CD4-positive, alpha-beta T cell treated with Interferon alpha-2 for 1 hour (primary cell): ENCODE measurements at regions not wholly inside any gene's neighbourhood (a gene's known extent, or its start where the extent isn't known, plus 50 kb on each side); places are given as distances from the start of the nearest gene placed in this dataset.
A peak's percentile ranks its signal among the peaks of the same experiment; 100 is the strongest.

ENCODE experiments used
- DNase-seq, 2 donors: peaks; one replicate each; pipeline ENCODE4 v3.0.0-alpha.2; 2020 to 2022

DNA sequence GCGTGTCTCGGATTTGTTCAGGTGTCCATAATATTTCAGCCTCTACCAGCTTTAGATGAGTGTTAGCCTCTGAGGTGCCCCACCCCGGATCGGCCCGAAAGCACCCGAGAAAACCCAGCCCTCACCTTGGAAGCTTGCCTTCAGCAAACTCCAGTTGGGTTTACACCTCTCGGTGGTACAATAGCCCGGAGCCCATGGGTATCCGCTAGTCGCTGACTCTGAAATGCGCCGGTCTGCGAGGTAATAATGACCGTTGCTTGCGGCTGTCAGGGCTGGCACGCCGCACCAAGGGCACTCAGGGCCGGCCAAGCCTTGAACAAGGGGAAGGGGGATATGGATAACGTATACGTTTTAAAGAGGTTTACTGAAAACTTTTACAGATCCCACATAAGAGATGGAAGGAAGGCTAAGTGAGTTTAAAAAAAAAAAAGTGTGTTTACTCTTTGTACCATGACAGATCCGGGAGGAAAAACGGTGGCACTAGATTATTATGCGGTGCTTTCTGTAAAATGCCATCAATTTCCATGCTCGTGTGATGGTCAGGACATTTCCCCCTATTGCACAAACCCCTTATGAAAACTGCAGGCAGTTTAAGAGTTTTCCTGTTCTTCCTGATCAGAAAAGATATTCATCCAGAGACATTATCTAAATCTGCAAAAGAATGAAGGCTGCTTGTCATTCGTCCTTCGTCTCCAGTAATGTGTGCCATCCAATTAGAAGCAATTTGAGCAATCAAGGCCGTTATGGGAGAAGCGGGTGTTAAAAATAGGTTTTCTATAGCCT, 124.2 kb downstream of the TMEM161B start:
- DNase-seq = no peak

DNA sequence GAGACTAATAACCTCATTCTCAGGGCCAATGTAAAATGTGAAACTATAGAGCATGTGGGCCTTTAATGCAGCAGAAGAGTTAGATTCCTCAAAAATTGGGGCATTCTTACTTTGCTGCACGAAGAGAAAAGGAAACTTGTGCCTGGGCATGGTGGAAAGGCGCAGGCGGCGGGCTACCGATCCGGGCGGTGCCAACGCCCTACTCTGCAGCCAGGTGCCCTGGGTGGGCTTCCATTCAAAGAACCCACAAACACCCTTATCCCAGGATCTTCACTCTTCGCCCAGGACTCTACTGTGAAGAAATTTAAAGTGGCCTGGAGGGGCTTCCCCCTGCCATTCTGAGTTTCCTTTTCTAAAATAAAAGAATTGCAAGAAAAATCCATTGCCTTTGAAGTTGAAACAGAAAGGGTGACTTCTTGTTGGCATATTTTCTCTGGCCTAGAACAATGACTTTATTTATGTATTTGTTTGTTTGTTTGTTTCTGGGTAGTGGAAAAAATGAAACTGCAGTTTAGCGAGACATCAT, 124.9 kb downstream of the TMEM161B start:
- no peak for DNase-seq

- no peak for DNase-seq
Measured at GRCh38 chr5:88142886-88143692, 125.6 kb downstream of the TMEM161B start.

DNA sequence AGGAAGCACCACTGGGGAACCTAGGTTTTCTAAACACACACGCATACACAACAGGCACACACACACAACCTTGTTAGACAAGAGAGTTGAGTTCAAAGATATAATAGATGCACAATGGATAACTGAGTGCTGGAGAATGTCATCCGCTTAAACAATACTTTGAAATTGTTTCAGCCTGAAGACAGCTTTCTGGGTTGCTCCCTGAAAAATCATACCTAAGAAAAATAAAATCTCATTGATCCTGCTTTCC, 126.1 kb downstream of the TMEM161B start:
- DNase-seq = no peak

GRCh38 chr5:88140856-88141752, 127.5 kb downstream of the TMEM161B start:
- DNase-seq = peak; percentile 86 to 91

GRCh38 chr5:88140396-88140855, 128.2 kb downstream of the TMEM161B start:
- DNase-seq = no peak

DNA sequence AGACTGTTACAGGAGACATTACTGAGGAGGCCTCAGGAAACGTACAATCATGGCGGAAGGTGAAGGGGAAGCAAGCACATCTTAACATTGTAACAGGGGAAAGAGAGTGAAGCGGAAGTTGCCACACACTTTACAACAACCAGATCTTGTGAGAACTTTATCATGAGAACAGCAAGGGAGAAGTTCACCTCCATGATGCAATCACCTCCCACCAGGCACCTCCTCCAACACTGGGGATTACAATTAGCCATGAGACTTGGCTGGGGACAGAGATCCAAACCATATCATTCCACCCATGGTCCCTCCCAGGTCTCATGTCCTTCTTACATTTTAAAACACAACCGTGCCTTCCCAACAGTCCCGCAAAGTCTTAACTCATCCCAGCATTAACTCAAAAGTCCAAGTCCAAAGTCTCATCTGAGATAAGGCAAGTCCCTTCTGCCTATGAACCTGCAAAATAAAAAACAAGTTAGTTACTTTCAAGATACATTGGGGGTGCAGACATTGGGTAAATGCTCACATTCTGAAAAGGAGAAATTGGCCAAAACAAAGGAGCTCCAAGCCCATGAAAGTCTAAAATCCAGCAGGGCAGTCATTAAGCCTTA, 138.3 kb downstream of the TMEM161B start:
- DNase-seq = no peak

DNA sequence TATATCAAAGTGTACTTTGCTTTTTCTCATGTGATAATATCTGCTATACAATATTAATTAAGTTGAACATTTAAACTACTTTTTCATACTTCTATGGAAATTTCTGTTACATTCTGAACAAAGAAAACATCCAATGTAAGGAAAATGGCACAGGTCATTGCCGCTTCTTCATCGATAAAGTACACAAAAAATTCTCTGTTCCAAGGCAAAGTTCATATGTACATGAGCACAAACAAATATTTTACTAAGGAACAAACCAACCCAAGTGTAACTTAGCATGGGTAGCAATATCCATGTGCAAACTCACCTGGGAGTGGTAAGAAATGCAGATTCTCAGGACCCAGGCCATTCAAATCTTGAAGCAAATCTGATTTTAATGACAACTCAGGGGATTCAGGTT, 139.8 kb downstream of the TMEM161B start:
- no peak for DNase-seq

GRCh38 chr5:88119535-88120125, 149.0 kb downstream of the TMEM161B start:
- DNase-seq = no peak

GRCh38 chr5:88118179-88118578, 150.5 kb downstream of the TMEM161B start:
- no peak for DNase-seq

DNA sequence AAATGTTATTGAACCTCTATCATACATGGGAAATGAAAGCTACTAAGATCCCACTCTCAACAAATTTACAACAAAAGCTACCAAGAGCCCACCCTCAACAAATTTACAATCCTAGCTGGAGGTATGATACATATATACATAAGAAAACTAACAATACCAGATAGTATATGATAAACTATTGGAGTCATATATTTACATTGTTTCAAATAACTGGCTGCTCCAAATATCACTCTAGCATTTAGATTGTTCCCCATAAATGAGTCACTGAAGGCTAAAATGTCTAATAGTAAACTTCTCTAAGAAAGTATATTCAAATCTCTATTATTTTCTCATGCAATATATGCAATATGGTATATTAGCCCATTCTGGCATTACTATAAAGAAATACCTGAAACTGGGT, 151.1 kb downstream of the TMEM161B start:
- DNase-seq = no peak

DNA sequence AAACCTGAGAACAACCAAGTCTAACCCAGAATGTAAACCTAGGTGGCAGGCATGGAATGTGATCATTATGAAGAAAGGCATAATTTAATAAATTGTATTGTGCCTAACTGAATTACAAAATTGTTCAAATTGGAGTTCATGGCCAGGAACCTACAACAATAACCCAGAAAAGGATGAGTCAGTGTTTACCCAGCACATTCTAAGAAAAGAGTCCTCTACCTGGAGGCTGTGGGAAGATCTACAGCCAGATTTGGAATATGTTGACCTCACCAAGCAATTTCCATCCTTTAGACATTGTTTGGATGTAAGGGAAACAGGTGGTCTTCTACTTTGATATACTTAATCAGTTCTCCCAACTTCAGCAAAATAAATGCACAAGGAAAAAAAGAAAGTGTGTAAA, 152.2 kb downstream of the TMEM161B start:
- DNase-seq = no peak

DNA sequence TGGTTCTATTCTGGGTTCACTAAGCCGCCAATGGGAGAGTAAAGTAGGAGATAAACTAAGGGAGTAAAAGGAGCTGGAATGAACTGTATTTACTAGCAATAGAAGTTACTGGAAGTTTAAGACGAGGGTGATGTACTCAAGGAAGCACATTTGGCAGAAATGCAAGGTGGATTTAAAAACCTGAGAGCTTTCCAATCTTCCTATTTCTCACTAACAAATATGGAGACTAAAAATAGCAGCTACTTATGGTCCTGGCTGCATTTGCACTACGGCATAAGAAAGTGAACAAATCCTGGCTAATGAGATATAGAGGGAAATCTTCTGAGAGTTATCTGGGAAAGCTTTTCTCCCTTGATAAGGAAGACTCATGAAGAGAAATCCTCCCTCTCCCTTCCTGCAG, 153.4 kb downstream of the TMEM161B start:
- DNase-seq = no peak

DNA sequence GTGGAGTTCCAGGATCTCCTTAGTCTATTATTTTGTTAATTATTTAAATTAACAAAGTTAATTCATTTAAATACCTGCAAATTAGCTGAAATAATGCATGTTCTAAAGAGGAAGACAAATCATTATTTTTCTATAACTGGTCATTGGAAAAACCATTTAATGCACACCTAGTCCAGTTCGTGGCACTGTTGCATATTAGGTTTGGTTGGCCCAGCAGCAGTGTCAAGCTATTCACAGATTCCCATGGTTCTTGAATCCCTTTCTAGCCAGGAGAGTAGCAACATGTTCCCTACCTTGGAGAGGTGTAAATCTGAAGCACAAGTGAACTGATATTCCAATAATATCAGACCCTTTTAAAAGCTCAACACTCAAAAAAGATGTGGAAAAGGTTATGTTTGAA, 155.2 kb downstream of the TMEM161B start:
- DNase-seq = no peak

GRCh38 chr5:88109818-88110217, 158.8 kb downstream of the TMEM161B start:
- DNase-seq = no peak

DNA sequence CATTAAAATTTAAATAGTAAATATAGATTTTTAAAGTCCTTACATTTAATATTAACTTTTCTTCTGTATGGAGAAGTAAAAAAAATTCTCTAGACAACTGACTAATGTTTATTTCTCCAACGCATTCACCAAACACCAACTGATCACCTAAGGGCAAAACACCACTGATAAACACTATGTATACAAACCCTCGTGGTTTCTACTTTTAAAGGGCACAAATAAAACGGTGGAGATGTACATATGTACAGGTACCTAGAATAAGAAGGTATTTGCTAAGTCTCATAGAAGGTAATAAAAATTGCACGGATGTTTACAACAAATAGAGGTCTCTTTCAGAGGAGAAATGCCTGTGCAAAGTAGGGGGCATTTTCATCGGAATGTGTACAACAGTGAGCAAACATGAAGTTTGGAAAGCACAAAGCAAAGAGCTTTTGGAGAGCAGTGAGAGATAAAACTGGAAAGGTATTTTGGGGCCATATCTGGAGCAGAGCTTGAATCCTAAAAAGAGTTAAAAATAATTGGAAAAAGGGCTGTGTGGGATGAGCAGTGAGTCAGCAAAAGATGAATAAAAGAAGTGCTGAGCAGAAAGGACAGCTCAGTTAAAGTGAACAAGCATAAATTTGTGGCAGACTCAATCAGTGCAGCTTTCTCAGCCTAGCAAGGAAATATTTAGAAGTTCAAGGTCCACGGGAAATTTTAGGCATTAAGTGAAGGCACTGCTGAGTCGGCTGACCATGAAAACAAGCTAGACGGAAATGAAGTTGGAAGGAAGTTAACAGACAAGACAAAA, 160.0 kb downstream of the TMEM161B start:
- DNase-seq = no peak

GRCh38 chr5:88094906-88095496, 173.6 kb downstream of the TMEM161B start:
- no peak for DNase-seq

DNA sequence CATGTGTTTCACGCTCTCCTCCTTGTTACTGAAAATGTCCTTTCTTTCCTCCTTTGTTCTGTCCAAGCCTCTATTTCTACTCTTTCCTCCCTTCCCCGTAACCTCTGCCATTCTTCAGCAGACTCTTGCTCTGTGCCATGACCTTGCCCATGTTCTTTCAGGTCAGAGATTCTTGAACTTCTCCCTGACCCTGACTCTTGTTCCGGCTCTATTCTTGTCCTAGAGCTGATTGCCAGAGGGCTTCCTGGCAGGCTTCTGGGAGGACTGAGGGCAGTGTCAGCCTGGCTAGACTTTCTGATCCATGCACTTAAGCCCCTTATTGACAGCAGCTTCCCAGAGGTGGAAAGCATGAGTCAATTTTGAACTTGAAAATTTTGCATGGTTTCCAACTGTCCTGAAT, 174.2 kb downstream of the TMEM161B start:
- DNase-seq = no peak

GRCh38 chr5:88093765-88094164, 174.9 kb downstream of the TMEM161B start:
- no peak for DNase-seq

DNA sequence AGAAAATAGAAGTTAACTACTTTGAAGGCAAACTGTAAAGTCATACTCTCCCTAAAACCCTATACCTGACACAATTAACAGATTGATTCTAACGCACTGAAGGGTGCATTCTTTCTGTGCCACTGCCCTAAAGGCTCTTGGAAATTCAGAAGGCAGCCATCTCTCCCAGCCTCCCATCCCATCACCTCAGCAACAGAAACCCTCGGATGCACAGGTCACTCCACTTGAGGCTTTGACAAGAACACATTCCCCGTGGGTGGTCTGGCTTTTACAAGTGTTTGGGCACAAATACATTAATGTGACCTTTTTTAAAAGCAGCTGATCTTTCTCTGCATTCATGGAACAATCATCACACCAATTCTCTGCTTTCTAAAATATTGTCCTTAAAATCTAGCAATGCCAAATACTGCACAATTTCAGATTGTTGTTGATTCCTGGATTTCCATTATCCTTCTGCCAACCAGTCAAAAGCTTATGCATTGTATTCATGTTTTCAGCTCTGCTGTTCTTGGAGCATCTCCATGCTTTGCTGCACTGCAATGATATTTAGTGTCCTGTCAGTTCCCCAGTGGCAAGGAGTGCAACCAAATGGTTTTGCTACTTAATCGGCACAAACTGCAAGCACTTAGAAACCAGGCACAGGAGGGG, 175.6 kb downstream of the TMEM161B start:
- no peak for DNase-seq

DNA sequence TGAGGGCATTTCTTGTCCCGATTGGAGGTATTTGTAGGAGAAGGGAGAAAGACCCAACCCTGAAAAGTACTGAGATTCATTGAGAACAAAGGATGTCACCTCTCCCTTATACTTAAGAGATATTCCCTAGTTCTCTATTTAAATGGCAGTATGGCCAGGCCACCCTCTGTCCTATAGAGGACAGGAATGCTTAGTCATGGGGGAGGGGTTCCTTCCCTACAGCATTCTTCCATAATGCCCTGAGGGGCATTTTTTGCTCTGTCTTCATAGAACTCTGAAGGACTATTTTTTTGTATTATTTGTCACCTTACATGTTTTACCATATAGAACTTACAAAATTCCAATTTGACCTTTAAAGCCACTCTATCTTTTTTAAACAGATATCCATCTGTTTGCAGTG, 176.3 kb downstream of the TMEM161B start:
- DNase-seq = no peak
